Epithelial cell of proximal tubule (primary cell): ENCODE measurements at regions not wholly inside any gene's neighbourhood (a gene's known extent, or its start where the extent isn't known, plus 50 kb on each side); places are given as distances from the start of the nearest gene placed in this dataset.

ENCODE experiments used
- DNase-seq: peaks from one replicate; pipeline ENCODE4 v3.0.0-alpha.2; 2011; ENCODE audit warnings: low read depth
- H3K4me3 ChIP-seq: 2 replicates; pipeline ENCODE4 v1.5.1; 2011; ENCODE audit warnings: low read depth, mild to moderate bottlenecking, low read length
- TF ChIP-seq, protein P1 (sequence below): conservative IDR thresholded peaks from 2 replicates; pipeline ENCODE4 v1.5.1; 2012; ENCODE audit warnings: low read depth, mild to moderate bottlenecking, low read length

DNA sequence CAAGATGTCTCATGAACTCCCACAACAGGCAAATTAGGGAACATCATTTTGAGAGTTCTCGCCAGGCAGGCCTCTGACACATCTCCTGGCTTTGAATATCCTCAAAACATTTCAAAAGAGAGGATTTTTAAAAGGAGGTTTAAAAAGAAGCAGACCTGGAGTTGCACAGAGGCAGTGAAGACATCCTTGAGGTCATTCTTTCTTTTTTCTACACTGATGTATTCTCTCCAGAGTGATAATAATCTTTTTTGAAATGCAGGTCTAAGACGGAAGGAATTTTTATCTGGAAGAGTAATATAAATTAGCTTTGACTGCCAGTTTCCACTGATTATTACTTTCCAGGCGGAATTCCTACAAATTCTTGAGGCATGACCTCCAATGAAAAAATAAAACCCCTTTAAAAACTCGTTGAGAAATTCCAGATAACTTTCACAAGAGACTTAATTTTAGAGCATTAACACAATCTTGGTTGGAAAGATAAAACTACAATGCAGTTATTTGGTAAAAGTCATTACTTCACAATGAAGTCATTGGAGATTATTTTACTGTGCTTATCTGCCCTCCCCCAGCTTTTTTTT, 125.0 kb downstream of the LYPLAL1 start:
- TF ChIP-seq, protein P1, sequence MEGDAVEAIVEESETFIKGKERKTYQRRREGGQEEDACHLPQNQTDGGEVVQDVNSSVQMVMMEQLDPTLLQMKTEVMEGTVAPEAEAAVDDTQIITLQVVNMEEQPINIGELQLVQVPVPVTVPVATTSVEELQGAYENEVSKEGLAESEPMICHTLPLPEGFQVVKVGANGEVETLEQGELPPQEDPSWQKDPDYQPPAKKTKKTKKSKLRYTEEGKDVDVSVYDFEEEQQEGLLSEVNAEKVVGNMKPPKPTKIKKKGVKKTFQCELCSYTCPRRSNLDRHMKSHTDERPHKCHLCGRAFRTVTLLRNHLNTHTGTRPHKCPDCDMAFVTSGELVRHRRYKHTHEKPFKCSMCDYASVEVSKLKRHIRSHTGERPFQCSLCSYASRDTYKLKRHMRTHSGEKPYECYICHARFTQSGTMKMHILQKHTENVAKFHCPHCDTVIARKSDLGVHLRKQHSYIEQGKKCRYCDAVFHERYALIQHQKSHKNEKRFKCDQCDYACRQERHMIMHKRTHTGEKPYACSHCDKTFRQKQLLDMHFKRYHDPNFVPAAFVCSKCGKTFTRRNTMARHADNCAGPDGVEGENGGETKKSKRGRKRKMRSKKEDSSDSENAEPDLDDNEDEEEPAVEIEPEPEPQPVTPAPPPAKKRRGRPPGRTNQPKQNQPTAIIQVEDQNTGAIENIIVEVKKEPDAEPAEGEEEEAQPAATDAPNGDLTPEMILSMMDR: no peak
- H3K4me3 ChIP-seq: no peak overlapping the region
- no peak for DNase-seq

DNA sequence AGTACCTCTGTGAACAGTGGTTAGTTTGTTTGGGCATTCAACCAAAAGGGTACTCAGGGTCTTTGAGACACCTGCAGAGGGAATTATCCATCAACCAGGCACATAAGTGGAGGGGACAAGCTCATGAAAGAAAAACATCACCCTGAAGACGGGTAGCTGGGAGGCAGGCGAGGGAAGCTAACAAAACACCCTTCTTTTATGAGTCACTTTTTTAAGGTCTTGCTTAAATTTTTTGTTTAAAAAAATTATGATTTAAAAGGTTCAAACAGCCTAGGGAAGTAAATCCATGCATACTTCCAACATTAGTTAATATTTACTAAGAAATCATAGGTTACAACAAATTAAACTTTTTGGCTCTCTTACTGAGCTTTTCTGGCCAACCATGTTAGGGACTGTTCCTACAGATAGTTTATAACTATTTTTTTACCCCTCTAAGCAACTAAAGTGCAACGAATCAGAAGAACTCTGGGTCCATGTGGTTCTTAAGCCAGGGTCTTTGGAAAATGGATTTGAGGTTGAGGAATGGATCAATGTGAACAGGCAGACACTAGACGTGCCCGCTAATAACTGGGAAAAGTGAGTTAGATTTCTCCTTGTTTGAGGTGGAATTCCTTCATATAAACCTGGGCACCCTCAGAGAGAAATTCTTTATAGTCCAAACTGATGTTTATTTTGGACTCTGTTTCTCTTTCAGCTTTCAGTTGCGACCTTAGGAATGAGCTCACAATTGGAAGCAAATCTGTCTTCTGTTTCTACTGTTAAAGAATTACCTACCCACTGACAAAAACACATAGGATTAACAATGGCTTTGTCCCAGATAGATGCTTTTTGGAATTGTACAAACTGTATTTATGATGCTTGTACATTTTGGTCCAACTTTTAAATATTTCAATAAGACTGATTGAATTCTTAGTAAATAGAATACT, 123.0 kb downstream of the LYPLAL1 start:
- no peak overlapping the region for H3K4me3 ChIP-seq
- TF ChIP-seq, protein P1: no peak
- DNase-seq: no peak

DNA sequence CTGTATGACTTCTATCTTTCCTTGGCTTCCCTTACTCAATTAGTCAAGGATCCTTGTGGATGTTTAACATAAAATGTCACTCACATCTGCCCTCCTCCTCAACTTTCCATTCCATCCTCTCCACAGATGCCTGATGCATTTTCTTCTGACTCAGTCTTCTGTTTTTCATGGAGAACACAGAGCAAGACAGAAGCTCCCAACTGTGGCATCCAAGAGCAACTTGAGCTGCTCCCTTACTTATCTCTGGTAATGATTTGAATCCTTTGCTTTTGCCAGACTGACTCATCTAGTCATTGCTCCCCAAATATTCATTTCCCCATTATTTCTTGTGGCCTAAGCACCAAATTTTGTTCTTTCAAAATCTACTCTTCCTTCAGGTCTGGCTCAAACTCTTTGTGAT, 120.6 kb downstream of the LYPLAL1 start:
- H3K4me3 ChIP-seq: no peak overlapping the region
- no peak for DNase-seq
- TF ChIP-seq, protein P1: no peak

DNA sequence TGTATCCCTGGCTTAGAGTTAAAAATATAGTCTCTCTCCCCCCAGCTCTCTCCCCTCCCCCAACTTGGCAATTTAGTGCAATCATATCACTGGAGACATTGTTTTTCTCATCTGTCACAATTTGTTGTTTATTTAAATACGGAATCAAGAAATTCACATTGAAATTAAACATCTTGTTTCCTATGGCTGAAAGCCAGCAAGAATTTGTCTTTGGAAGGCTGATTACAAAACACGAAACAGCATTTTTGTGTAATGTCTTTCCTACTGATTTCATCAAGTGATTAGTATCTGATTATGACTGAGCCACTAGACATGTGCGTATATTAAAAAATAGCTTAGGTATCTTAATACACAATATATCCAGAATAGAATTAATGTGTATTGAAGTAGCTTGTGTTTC, 119.7 kb downstream of the LYPLAL1 start:
- H3K4me3 ChIP-seq: no peak overlapping the region
- TF ChIP-seq, protein P1: no peak
- no peak for DNase-seq

DNA sequence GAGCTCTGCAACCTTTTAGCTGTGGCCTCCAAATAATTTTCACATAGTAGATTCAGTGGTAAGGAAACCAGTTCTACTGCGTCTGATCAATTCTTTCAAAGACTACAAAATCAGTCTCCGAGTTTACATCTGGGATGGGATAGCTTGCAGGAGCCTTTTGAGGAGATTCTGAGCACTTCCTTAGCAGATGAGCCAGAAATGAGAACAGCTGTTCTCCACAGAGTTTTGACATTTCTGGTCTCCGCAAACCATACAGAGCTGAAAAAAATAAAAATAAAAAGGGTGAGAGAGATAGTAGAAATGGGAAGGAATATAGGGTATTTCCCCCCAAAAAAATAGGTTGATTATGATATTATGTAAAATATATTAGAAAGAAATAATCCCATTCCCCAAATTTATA, 119.3 kb downstream of the LYPLAL1 start:
- H3K4me3 ChIP-seq: no peak overlapping the region
- TF ChIP-seq, protein P1: no peak

DNA sequence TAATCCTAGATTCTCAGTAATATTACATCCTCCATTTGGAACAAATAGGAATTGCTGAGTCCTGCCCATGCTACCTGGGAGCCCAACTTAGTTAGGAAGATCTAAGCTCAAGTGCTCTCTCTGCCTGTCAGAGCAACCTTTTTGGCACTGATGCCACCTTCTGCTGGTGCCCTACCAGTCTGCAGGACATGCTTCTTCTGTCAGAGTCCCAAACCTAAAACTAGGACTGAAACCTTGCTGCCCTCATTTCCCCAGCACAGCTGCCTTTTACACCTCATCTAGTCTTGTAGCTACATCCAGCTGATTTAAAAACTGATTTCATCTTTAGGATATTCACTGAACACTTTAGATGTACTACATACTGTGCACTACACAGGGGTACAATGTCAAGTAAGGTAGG, 118.7 kb downstream of the LYPLAL1 start:
- no peak for DNase-seq
- no peak overlapping the region for H3K4me3 ChIP-seq
- TF ChIP-seq, protein P1: no peak

More for the DNA sequence above, 119.3 kb downstream of the LYPLAL1 start:
- DNase-seq: no peak
